HG02852 (cell line): ENCODE measurements at regions not wholly inside any gene's neighbourhood (a gene's known extent, or its start where the extent isn't known, plus 50 kb on each side); places are given as distances from the start of the nearest gene placed in this dataset.
"Not testable (repeated sequence)": the region's sequence is repeated elsewhere in the genome, so short reads cannot be mapped to it uniquely, and the experiment has no call there.

Source experiments
- ATAC-seq: cut with Tn5 transposase; IDR thresholded peaks from one replicate; pipeline ENCODE4 v1.9.1; 2021; ENCODE audit warnings: mild to moderate bottlenecking, moderate library complexity; ENCODE audit not compliant: unreplicated experiment

- no peak for ATAC-seq
Observed at GRCh38 chr4:30538794-30539193, 181.4 kb upstream of the PCDH7 start.

DNA sequence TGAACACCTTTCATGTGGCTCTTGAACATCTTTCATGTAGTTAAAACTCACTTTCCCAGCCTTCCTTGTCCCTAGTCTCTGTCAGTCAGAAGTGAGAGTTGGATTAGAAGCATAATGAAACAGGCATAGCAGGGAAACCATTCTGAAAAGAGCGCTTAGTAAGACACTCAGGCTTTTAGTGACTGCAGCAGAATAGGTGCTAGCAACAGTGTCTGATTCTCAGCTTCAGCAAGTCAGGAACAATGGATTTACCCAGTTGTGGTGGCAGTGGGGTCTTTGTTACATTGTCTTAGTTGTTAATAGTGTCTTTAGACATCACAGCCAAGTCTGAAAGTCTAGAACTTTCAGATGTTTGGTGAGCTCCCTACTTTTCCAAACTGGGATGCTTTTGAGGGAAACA is 177.1 kb upstream of the PCDH7 start:
- ATAC-seq = no peak

DNA sequence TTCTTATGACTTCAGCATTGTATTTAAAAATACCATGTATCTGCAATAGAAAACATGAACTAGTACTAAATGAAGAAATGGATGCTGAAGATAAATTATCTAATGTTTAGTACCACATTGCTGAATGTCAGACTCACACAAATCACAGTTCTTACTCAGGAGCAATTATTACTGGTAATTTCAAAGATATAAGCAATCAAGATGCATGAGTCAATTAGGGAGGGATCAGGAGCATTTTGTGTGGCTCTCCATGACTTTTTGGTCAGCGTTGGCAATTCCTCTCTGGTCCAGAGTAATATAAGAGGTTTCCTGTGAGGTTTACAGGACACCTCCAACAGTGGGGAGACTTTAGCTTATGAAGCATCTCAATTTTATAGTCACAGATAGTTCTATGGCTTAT is 167.0 kb upstream of the PCDH7 start:
- ATAC-seq = no peak

- no peak for ATAC-seq
Observed at GRCh38 chr4:30553706-30554105, 166.5 kb upstream of the PCDH7 start.

- ATAC-seq = no peak
Observed at GRCh38 chr4:30555775-30556174, 164.4 kb upstream of the PCDH7 start.

- no peak for ATAC-seq
Observed at GRCh38 chr4:30559481-30559880, 160.7 kb upstream of the PCDH7 start.

GRCh38 chr4:30586850-30587249 is 133.3 kb upstream of the PCDH7 start:
- ATAC-seq = no peak

DNA sequence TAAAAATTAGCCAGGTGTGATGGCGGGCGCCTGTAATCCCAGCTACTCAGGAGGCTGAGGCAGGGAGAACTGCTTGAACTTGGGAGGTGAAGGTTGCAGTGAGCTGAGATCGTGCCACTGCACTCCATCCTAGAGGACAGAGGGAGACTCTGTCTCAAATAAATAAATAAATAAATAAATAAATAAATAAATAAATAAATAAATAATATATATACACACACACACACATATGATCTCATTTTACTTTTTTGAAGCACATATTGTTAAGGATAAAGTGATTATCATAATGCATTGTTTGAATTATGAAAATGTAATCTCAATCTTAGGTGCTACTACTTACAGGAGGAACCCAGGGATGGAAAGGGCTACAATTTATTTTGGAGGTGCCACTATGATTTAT is 130.5 kb upstream of the PCDH7 start:
- ATAC-seq = not testable (repeated sequence)

GRCh38 chr4:30600246-30601017 is 119.7 kb upstream of the PCDH7 start:
- no peak for ATAC-seq

DNA sequence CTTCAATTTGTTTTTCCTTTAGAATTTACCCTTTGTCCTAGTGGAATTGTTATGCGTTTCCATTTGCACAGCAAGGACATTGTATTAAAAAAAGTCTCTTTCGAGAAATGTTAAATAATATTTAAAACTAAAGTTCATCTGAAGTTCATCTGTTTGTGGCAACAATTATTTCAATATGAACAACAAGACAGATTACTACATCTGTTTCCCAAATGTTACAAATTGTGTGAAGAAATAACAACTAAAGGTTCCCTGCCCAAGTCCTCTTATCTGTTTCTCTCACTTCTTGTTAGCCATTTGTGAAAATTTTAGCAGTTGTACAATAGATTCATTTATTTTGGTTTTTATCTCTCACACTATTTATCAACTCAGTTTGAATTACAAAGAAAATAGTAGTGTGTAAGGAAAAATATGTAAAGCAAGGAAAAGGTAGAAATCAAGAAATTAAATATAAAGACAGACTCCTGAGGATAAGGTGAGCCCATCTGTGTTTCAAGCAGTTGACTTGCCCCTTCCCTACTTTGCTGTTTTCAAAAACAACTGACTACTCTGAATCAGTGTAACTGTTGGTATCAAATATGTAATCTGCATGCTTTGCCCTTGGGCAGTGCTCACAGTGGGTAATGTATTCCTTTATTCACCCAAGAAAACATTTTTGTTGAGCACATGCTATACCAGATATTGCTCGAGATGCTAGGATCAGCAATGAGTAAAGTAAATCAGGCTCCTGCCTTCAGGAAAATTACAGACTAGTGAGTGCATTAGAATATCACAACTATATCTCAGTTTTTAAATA is 118.9 kb upstream of the PCDH7 start:
- ATAC-seq = no peak

GRCh38 chr4:30605616-30606190 is 114.5 kb upstream of the PCDH7 start:
- no peak for ATAC-seq

- ATAC-seq = no peak
Observed at GRCh38 chr4:30610361-30610760, 109.8 kb upstream of the PCDH7 start.

DNA sequence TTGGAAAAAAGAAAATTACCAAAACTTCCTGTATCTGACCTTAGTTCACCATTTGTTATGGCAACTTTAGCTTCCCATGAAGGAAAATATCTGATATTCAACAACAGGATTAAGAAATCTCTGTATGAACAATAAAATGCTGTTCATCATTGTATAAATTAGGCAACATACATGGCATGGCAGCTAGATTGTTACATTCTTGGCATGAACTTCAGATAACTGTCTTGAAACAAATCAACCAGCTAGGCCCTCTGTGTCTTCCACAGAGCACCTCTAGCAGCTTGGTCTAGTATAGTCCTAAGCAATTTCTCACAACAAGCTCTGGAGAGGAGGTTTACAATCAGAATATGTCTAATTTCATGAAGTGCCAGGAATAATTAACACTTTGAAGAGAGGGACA is 105.4 kb upstream of the PCDH7 start:
- no peak for ATAC-seq

- ATAC-seq = no peak
Observed at GRCh38 chr4:30616942-30617646, 103.1 kb upstream of the PCDH7 start.

- ATAC-seq = no peak
Observed at GRCh38 chr4:30617836-30618235, 102.3 kb upstream of the PCDH7 start.

DNA sequence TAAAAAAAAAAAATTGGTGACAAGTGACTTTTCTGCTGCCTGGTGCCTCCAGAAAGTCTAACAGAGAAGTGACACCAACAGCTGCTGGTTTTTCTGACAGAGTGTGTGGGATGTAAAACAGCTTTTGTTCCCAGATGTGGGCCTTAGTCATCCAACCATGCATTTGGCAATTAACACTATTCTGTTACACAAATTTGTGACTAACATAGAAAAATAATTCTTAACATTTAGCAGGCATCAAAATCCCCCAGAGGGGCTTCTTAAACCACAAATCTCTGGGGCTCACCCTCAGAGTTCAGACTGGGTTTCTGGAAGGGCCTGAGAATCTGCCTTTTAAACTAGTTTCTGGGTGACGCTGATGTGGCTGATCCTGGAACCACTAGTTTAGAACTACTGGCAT is 100.5 kb upstream of the PCDH7 start:
- ATAC-seq = no peak

DNA sequence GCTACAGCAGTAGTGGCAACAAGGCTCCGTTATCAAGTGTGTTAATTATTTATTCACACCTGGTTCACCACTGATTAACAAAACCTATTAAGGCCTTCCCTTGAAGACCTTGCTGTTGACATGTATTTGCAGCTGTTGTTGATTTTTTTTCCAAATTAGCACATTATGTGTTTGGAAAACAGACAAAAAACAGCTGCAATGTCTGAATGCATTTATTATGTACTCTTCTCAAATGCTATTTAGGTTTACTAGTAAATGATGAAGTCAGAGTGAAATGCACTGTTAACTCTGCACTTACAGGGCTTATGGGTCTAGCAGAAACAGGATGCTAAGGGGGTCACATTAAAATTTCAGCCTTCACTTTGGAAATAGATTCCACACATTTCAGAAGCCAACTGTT is 99.5 kb upstream of the PCDH7 start:
- no peak for ATAC-seq

DNA sequence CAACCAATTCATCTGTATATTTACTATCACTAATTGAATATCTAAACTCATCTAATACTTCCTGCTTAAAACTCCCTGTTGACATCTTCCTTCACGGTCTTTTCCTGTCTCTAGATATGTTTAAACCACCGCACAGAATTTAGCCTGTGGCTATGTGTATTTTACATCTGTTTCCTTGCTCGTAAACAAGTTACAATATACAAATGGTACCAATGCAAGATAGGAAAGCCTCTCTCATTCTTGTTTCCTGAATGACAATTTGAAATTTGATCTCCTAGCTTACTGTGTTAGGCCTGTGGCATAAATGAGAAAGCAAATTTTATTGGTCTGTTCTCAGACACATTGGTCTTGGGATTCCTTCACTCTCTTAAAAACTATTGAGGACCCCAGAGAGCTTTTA is 89.7 kb upstream of the PCDH7 start:
- no peak for ATAC-seq

DNA sequence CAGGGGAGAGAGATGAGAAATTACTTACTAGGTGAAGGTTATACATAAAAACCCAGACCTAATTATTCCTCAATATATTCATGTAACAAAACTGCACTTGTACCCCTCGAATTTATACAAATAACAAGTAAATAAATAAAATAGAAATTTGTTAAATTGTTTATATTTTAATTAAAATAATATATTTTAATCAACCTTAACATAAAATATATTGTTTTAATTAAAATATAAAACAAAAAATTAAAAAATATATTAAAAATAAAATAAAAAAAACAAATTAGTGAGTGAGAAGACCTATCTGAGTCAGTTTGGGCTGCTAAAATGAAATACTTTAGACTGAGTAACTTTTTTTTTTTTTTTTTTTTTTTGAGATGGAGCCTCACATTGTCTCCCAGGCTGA is 87.4 kb upstream of the PCDH7 start:
- ATAC-seq = no peak

- no peak for ATAC-seq
Observed at GRCh38 chr4:30641345-30641744, 78.8 kb upstream of the PCDH7 start.

DNA sequence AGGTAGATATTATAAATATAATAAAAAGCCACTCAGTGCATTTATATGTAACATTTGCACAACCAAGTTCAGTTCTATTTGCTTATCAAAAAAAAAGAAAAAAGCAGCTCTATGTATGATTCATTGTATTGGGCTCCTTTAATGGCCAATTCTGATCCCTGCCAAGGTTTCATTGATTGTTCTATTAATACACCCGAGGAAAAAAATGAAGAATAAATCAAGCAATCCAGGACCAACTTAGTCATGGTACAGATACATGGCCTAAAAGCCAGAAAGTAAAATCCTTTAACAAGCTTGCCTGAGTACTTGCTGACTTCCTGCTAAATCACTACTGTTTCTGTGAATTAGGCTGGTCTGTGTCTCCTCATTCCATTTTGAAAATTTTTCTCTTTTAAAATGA is 77.6 kb upstream of the PCDH7 start:
- no peak for ATAC-seq
